Endodermal cell (in vitro differentiated cells): ENCODE measurements at regions not wholly inside any gene's neighbourhood (a gene's known extent, or its start where the extent isn't known, plus 50 kb on each side); places are given as distances from the start of the nearest gene placed in this dataset.
A peak's percentile ranks its signal among the peaks of the same experiment; 100 is the strongest.

Source experiments
- DNase-seq: peaks from one replicate; pipeline ENCODE4 v3.0.0-alpha.2; 2017
- H3K27ac ChIP-seq: 2 replicates; pipeline ENCODE4 v1.5.1; 2013; ENCODE audit warnings: mild to moderate bottlenecking, low read depth, low read length, moderate library complexity
- H3K27me3 ChIP-seq: 2 replicates; pipeline ENCODE4 v1.6.1; 2013; ENCODE audit warnings: mild to moderate bottlenecking, low read length, moderate library complexity; ENCODE audit not compliant: insufficient read depth, control insufficient read depth, poor library complexity, severe bottlenecking
- H3K36me3 ChIP-seq: 2 replicates; pipeline ENCODE4 v1.7.0; 2013; ENCODE audit warnings: mild to moderate bottlenecking, low read length, moderate library complexity; ENCODE audit not compliant: control insufficient read depth, insufficient read depth
- H3K4me1 ChIP-seq: one replicate; pipeline ENCODE4 v1.7.0; 2013; ENCODE audit warnings: low read length; ENCODE audit not compliant: control insufficient read depth, insufficient read depth
- H3K4me3 ChIP-seq: 2 replicates; pipeline ENCODE4 v1.5.1; 2013; ENCODE audit warnings: mild to moderate bottlenecking, low read length, moderate library complexity
- H3K9ac ChIP-seq: 2 replicates; pipeline ENCODE4 v1.6.1; 2013; ENCODE audit warnings: mild to moderate bottlenecking, low read length, moderate library complexity; ENCODE audit not compliant: poor library complexity, severe bottlenecking; ENCODE audit errors: extremely low read depth
- H3K9me3 ChIP-seq: 2 replicates; pipeline ENCODE4 v1.6.1; 2013; ENCODE audit warnings: mild to moderate bottlenecking, low read length, moderate library complexity; ENCODE audit not compliant: control insufficient read depth
- H3K27ac Mint-ChIP-seq: 2 replicates; pipeline ENCODE4 v1.8.0; 2020; ENCODE audit warnings: mixed read lengths
- H3K27me3 Mint-ChIP-seq: 2 replicates; pipeline ENCODE4 v1.8.0; 2021; ENCODE audit warnings: mild to moderate bottlenecking, mixed read lengths; ENCODE audit not compliant: insufficient read depth
- H3K36me3 Mint-ChIP-seq: 2 replicates; pipeline ENCODE4 v1.8.0; 2020; ENCODE audit warnings: low read depth, mixed read lengths
- H3K4me1 Mint-ChIP-seq: 2 replicates; pipeline ENCODE4 v1.8.0; 2020; ENCODE audit warnings: mixed read lengths
- H3K4me3 Mint-ChIP-seq: 2 replicates; pipeline ENCODE4 v1.8.0; 2020; ENCODE audit warnings: mild to moderate bottlenecking, moderate library complexity, mixed read lengths
- H3K9me3 Mint-ChIP-seq: 2 replicates; pipeline ENCODE4 v1.8.0; 2020; ENCODE audit warnings: mild to moderate bottlenecking, mixed read lengths
- WGBS, 2 experiments: methylation state at CpG; one replicate each; pipeline versions ENCODE4 v1.1.5 to v1.1.7; 2013; ENCODE audit warnings: missing lambda C conversion rate in 2 of 2, mixed read lengths in 1 of 2; ENCODE audit not compliant: insufficient coverage in 1 of 2, insufficient read length in 1 of 2; 5-methylcytosine and 5-hydroxymethylcytosine counted together
- TF ChIP-seq, protein P1 (sequence below): fragments of 200-600 bp; sonication (generic); conservative IDR thresholded peaks from 2 replicates; pipeline ENCODE4 v1.5.0; 2021; ENCODE audit warnings: antibody characterized with exemption, mild to moderate bottlenecking

- Mint-ChIP-seq H3K36me3 (no peaks in the 10 kb centered on the region), H3K4me3 (no peak overlapping the region), H3K9me3 (peaks cover 3% of the 10 kb centered on the region), H3K27ac (no peak overlapping the region), H3K27me3 (no peaks in the 10 kb centered on the region), H3K4me1 (no peaks in the 10 kb centered on the region)
- Histone ChIP-seq H3K4me3 (no peak overlapping the region), H3K36me3 (no peaks in the 10 kb centered on the region), H3K9ac (no peak overlapping the region), H3K27me3 (no peaks in the 10 kb centered on the region), H3K4me1 (no peaks in the 10 kb centered on the region), H3K9me3 (peaks cover 9% of the 10 kb centered on the region), H3K27ac (no peak overlapping the region)
- TF ChIP-seq, protein P1, sequence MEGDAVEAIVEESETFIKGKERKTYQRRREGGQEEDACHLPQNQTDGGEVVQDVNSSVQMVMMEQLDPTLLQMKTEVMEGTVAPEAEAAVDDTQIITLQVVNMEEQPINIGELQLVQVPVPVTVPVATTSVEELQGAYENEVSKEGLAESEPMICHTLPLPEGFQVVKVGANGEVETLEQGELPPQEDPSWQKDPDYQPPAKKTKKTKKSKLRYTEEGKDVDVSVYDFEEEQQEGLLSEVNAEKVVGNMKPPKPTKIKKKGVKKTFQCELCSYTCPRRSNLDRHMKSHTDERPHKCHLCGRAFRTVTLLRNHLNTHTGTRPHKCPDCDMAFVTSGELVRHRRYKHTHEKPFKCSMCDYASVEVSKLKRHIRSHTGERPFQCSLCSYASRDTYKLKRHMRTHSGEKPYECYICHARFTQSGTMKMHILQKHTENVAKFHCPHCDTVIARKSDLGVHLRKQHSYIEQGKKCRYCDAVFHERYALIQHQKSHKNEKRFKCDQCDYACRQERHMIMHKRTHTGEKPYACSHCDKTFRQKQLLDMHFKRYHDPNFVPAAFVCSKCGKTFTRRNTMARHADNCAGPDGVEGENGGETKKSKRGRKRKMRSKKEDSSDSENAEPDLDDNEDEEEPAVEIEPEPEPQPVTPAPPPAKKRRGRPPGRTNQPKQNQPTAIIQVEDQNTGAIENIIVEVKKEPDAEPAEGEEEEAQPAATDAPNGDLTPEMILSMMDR = no peak
- no peak for DNase-seq
Measured at GRCh38 chr3:69443457-69443920, 57.6 kb upstream of the FRMD4B start.

- WGBS, 2 experiments = 53 to 100% methylated on average over 1 to 2 of the region's 2 CpGs
- Mint-ChIP-seq H3K4me3 (no peak overlapping the region), H3K9me3 (peaks cover 3% of the 10 kb centered on the region), H3K36me3 (no peaks in the 10 kb centered on the region), H3K4me1 (no peaks in the 10 kb centered on the region), H3K27ac (no peak overlapping the region), H3K27me3 (no peaks in the 10 kb centered on the region)
- H3K9me3 ChIP-seq = peaks cover 9% of the 10 kb centered on the region
- no peak overlapping the region for H3K4me3 ChIP-seq
- DNase-seq = no peak
- H3K9ac ChIP-seq = no peak overlapping the region
- H3K36me3 ChIP-seq = no peaks in the 10 kb centered on the region
- peak overlapping the region; percentile 8 for H3K27ac ChIP-seq
- H3K4me1 ChIP-seq = no peaks in the 10 kb centered on the region
- TF ChIP-seq, protein P1 = no peak
- no peaks in the 10 kb centered on the region for H3K27me3 ChIP-seq
Measured at GRCh38 chr3:69442771-69443311, 57.0 kb upstream of the FRMD4B start.

DNA sequence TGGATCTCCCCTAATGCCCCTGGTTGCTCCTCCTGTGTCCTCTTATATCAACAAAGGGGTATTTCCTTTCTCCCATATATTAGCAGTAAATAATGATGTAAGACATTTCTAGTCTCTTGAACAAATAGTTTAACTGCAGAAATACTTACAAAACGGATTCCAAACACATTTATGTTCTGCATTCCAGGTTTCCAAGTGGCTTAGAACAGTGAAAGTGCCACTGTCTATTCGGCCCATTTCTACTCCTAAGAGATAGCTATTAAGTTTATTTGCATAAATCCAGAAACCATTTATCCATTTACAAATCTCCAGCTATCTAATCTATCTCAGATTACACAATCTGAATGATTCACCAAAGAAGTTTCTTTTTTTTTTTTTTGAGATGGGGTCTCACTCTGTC is 55.8 kb upstream of the FRMD4B start:
- Histone ChIP-seq H3K27ac (no peak overlapping the region), H3K9me3 (peaks cover 9% of the 10 kb centered on the region), H3K36me3 (no peaks in the 10 kb centered on the region), H3K4me1 (no peaks in the 10 kb centered on the region), H3K9ac (no peak overlapping the region), H3K4me3 (no peak overlapping the region), H3K27me3 (no peaks in the 10 kb centered on the region)
- H3K9me3 Mint-ChIP-seq = peaks cover 3% of the 10 kb centered on the region
- no peak for DNase-seq
- no peaks in the 10 kb centered on the region for H3K36me3 Mint-ChIP-seq
- H3K4me1 Mint-ChIP-seq = no peaks in the 10 kb centered on the region
- H3K4me3 Mint-ChIP-seq = no peak overlapping the region
- WGBS, 2 experiments = 90 to 100% methylated on average over 2 of the region's 2 CpGs
- H3K27ac Mint-ChIP-seq = no peak overlapping the region
- H3K27me3 Mint-ChIP-seq = no peaks in the 10 kb centered on the region
- TF ChIP-seq, protein P1 = no peak
